K562 (cell line): ENCODE measurements at regions not wholly inside any gene's neighbourhood (a gene's known extent, or its start where the extent isn't known, plus 50 kb on each side); places are given as distances from the start of the nearest gene placed in this dataset.

Experiments used
- ATAC-seq: fragments of 200-7000 bp; cut with Tn5 transposase; 3 replicates; pipeline ENCODE4 v1.9.1; 2020; ENCODE audit warnings: moderate library complexity
- BruUV-seq: library from RNA; stranded (reverse); fragments of 400-500 nt; replicated peaks from 2 replicates; lab custom pipeline; 2021; lab: Mats Ljungman, UMichigan
- CTCF ChIA-PET: fragments of 300-600 bp; formaldehyde crosslinking; extraction: SDS; loops from one replicate; lab custom pipeline; 2021; ENCODE audit warnings: low intra/inter-chr PET ratio; lab: Yijun Ruan, JAX
- POLR2A ChIA-PET: fragments of 300-600, 350-650 bp; sonication (Branson Sonifier 250); formaldehyde crosslinking; extraction: SDS; loops from one replicate; lab custom pipeline; 2021; ENCODE audit warnings: antibody characterized with exemption, inconsistent platforms; lab: Yijun Ruan, JAX
- DNase-seq, 4 experiments: peaks; one replicate each; pipeline versions ENCODE4 v3.0.0 to v3.0.0-alpha.2; 2011 to 2018; ENCODE audit warnings: low spot score in 3 of 4, mixed read lengths in 3 of 4; ENCODE audit errors: extremely low read depth in 1 of 4
- FAIRE-seq: peaks from 2 replicates; lab custom pipeline; 2011; peaks lifted over from hg19 to GRCh38; lab: Jason Lieb, UNC
- H2AFZ ChIP-seq: 2 replicates; pipeline ENCODE4 v1.6.0; 2011; ENCODE audit warnings: low read depth, low read length, control low read depth, inconsistent platforms
- H3K27ac ChIP-seq: fragments of 200-600 bp; 3 replicates; pipeline ENCODE4 v1.8.0; 2011; ENCODE audit warnings: low read depth, mild to moderate bottlenecking, control low read depth, inconsistent platforms, low read length, moderate library complexity, mixed read lengths; ENCODE audit errors: extremely low read depth
- H3K27me3 ChIP-seq, 2 experiments: fragments of 300-600 bp in 1 of 2; 2 replicates in 1 of 2; 3 replicates in 1 of 2; pipeline versions ENCODE4 v1.6.0 to v1.8.0; 2011; ENCODE audit warnings: inconsistent platforms in 2 of 2, low read length in 2 of 2, mild to moderate bottlenecking in 1 of 2, mixed read lengths in 1 of 2, moderate library complexity in 1 of 2; ENCODE audit not compliant: control insufficient read depth in 2 of 2, insufficient read depth in 2 of 2
- H3K36me3 ChIP-seq: fragments of 300-600 bp; 3 replicates; pipeline ENCODE4 v1.8.0; 2011; ENCODE audit warnings: mild to moderate bottlenecking, low read length, inconsistent platforms; ENCODE audit not compliant: control insufficient read depth, insufficient read depth
- H3K4me1 ChIP-seq, 2 experiments: fragments of 200-600 bp in 1 of 2; replicated peaks in 1 of 2; 2 replicates in 1 of 2; 3 replicates in 1 of 2; pipeline versions ENCODE4 v1.5.1 to v1.8.0; 2011; ENCODE audit warnings: inconsistent platforms in 2 of 2, low read length in 2 of 2, mild to moderate bottlenecking in 1 of 2, mixed read lengths in 1 of 2, moderate library complexity in 1 of 2; ENCODE audit not compliant: control insufficient read depth in 2 of 2, insufficient read depth in 2 of 2
- H3K4me2 ChIP-seq: 2 replicates; pipeline ENCODE4 v1.6.1; 2011; ENCODE audit warnings: low read length, control low read depth, inconsistent platforms, mixed read lengths; ENCODE audit not compliant: insufficient read depth
- H3K4me3 ChIP-seq: fragments of 200-600 bp; sonication (generic), shearing (Covaris generic); 2 replicates; pipeline ENCODE4 v1.5.1; 2016; ENCODE audit warnings: control low read depth, inconsistent platforms
- H3K79me2 ChIP-seq: fragments of 200-600 bp; 3 replicates; pipeline ENCODE4 v1.8.0; 2011; ENCODE audit warnings: low read length, inconsistent platforms; ENCODE audit not compliant: control insufficient read depth, insufficient read depth
- H3K9ac ChIP-seq, 2 experiments: 2 replicates each; pipeline versions ENCODE4 v1.6.0 to v1.6.1; 2011; ENCODE audit warnings: low read depth in 2 of 2, low read length in 2 of 2, control low read depth in 1 of 2, inconsistent platforms in 1 of 2, mild to moderate bottlenecking in 1 of 2, mixed read lengths in 1 of 2; ENCODE audit not compliant: insufficient read depth in 1 of 2
- H3K9me1 ChIP-seq: one replicate; pipeline ENCODE4 v1.6.0; 2011; ENCODE audit warnings: inconsistent platforms, mild to moderate bottlenecking, low read length, moderate library complexity; ENCODE audit not compliant: control insufficient read depth, insufficient read depth
- H3K9me3 ChIP-seq: replicated peaks from 2 replicates; pipeline ENCODE4 v1.5.1; 2011; ENCODE audit warnings: low read depth, low read length, inconsistent platforms; ENCODE audit not compliant: control insufficient read depth, insufficient read depth
- H4K20me1 ChIP-seq: replicated peaks from 2 replicates; pipeline ENCODE4 v1.6.1; 2011; ENCODE audit warnings: low read length, inconsistent platforms, mixed read lengths; ENCODE audit not compliant: control insufficient read depth, insufficient read depth
- DACH1 ChIP-seq: fragments of 450-650 bp; IDR thresholded peaks from 2 replicates; pipeline ENCODE4 v1.6.1; 2018; ENCODE audit not compliant: partially characterized antibody
- EP400 ChIP-seq: fragments of 450-650 bp; IDR thresholded peaks from 2 replicates; pipeline ENCODE4 v1.6.1; 2017; ENCODE audit warnings: antibody characterized with exemption, mild to moderate bottlenecking, moderate library complexity
- MTA3 ChIP-seq: fragments of 450-650 bp; formaldehyde crosslinking; IDR thresholded peaks from 2 replicates; pipeline ENCODE4 v1.6.1; 2017; ENCODE audit warnings: mild to moderate bottlenecking, borderline replicate concordance
- XRCC5 ChIP-seq: fragments of 200-400 bp; formaldehyde crosslinking; IDR thresholded peaks from 2 replicates; pipeline ENCODE4 v1.6.1; 2017; ENCODE audit warnings: low read depth, mild to moderate bottlenecking, low read length
- ZNF431 ChIP-seq: sonication (generic); formaldehyde crosslinking; IDR thresholded peaks from 2 replicates; pipeline ENCODE4 v1.8.0; 2022; ENCODE audit warnings: mild to moderate bottlenecking, missing genetic modification reagents
- ZZZ3 ChIP-seq: fragments of 450-650 bp; IDR thresholded peaks from 2 replicates; pipeline ENCODE4 v1.6.1; 2016; ENCODE audit warnings: antibody characterized with exemption, mild to moderate bottlenecking, moderate library complexity
- WGBS: fragments of 100-300 bp; shearing (Covaris generic); methylation state at CpG from one replicate; pipeline ENCODE4 v1.1.6; 2016; ENCODE audit warnings: low coverage, mixed read lengths; ENCODE audit not compliant: insufficient coverage; ENCODE audit errors: missing lambda C conversion rate; 5-methylcytosine and 5-hydroxymethylcytosine counted together
- in situ Hi-C: fragments of 300-500 bp; cut with MboI; formaldehyde crosslinking; loops from 4 replicates; pipeline ENCODE4 v1.15.0; 2018; ENCODE audit warnings: inconsistent platforms, mixed read lengths
- intact Hi-C: fragments of 100-400 bp; cut with micrococcal nuclease; formaldehyde crosslinking; loops from 2 replicates; pipeline ENCODE4 v1.14.2; 2022

- TF ChIP-seq DACH1 (no peak), MTA3 (no peak), EP400 (no peak), ZNF431 (no peak), XRCC5 (no peak)
These were observed 106.9 kb downstream of the KLF12 start (continued) for GRCh38 chr13:74027161-74027779.

GRCh38 chr13:74026753-74027152 lies 107.5 kb downstream of the KLF12 start:
- Histone ChIP-seq H3K9me3 (no peaks in the 10 kb centered on the region), H3K79me2 (no peaks in the 10 kb centered on the region), H3K4me1 (no peaks in the 10 kb centered on the region), H4K20me1 (no peaks in the 10 kb centered on the region)
- POLR2A ChIA-PET = no interaction called here
- no TSS peak for BruUV-seq
- no peak for ATAC-seq
- intact Hi-C loops = no loop called here
- WGBS = 0% methylated on average over 4 of the region's 4 CpGs
- in situ Hi-C loops = no loop called here
- no peak for TF ChIP-seq ZZZ3
- TF ChIP-seq, all 486 proteins: peak for 0
- Histone ChIP-seq H3K4me2 (no peak overlapping the region), H3K27me3 (no peaks in the 10 kb centered on the region), H3K9ac (no peak overlapping the region), H2AFZ (no peak overlapping the region), H3K4me3 (no peak overlapping the region), H3K27ac (no peak overlapping the region), H3K36me3 (no peaks in the 10 kb centered on the region), H3K9me1 (no peaks in the 10 kb centered on the region)
- DNase-seq = no peak
- FAIRE-seq = no peak
- CTCF ChIA-PET = no interaction called here
